B cell (primary cell): ENCODE measurements at regions not wholly inside any gene's neighbourhood (a gene's known extent, or its start where the extent isn't known, plus 50 kb on each side); places are given as distances from the start of the nearest gene placed in this dataset.

Experiments
- EZH2 ChIP-seq: IDR thresholded peaks from 2 replicates; pipeline ENCODE4 v1.6.1; 2012; ENCODE audit warnings: borderline replicate concordance, low read depth, mild to moderate bottlenecking, moderate library complexity, low read length; ENCODE audit not compliant: insufficient read depth, poor library complexity, severe bottlenecking
- TF ChIP-seq, protein P1 (sequence below): fragments of 200-600 bp; IDR thresholded peaks from one replicate; pipeline ENCODE4 v1.8.0; 2022; ENCODE audit warnings: antibody characterized with exemption, mild to moderate bottlenecking

DNA sequence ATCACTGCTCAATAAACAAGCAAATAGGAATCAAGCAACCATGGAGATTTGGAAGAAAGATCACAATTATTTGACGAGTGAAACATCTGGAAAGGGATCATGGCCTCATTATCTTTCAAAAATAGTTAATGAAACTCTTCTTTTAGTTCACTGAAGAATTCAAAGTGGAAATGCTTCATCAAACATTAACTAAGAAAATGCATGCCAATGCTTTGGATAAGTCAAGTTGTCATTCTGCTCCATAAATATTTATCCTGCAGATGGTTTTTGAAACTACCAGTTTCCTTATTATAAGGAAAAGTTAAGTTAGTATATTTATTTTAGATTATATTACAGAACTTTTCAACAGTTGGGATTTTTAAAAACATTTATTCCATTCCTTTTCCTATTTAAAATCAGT is 206.5 kb upstream of the ADGRL2 start:
- TF ChIP-seq, protein P1, sequence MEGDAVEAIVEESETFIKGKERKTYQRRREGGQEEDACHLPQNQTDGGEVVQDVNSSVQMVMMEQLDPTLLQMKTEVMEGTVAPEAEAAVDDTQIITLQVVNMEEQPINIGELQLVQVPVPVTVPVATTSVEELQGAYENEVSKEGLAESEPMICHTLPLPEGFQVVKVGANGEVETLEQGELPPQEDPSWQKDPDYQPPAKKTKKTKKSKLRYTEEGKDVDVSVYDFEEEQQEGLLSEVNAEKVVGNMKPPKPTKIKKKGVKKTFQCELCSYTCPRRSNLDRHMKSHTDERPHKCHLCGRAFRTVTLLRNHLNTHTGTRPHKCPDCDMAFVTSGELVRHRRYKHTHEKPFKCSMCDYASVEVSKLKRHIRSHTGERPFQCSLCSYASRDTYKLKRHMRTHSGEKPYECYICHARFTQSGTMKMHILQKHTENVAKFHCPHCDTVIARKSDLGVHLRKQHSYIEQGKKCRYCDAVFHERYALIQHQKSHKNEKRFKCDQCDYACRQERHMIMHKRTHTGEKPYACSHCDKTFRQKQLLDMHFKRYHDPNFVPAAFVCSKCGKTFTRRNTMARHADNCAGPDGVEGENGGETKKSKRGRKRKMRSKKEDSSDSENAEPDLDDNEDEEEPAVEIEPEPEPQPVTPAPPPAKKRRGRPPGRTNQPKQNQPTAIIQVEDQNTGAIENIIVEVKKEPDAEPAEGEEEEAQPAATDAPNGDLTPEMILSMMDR = no peak
- TF ChIP-seq EZH2 = no peak
